ENCODE measurements at regions not wholly inside any gene's neighbourhood (a gene's known extent, or its start where the extent isn't known, plus 50 kb on each side); places are given as distances from the start of the nearest gene placed in this dataset.

DNA sequence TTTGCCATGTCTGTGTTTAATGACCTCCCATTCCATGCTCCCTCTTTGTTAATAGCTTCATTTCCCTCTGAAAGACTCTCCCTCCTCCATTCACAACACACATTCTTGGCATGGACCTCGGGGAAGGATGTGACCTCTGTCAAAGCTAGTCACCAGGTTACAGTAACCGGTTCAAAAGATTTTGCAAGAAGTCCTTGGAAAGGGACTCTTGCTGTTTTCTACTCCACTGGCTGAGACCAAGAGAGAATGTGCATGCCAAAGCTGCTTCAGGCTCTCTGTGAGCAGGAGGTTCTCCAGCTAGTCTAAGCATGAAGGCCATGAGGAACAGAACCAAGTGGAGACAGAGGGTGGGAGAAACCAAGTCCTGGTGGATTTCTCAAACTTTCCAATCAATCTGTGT lies 732.6 kb downstream of the CCSER2 start:
- no peaks in the 10 kb centered on the region for H3K36me3 ChIP-seq
- no peaks in the 10 kb centered on the region for H3K27me3 ChIP-seq
- H3K4me1 ChIP-seq = no peaks in the 10 kb centered on the region
- H3K4me3 ChIP-seq = no peak overlapping the region
- intact Hi-C loops (cut with DNase I) = no loop called here
- H3K27ac ChIP-seq (replicated peaks in 1 of 4) = no peak overlapping the region
- DNase-seq (ENCODE audit: extremely low spot score) = no peak
- 70% methylated on average over 2 of the region's 2 CpGs for WGBS
- H3K9me3 ChIP-seq = peaks cover 0 to 11% (median 2%) of the 10 kb centered on the region in 4 donors
- TF ChIP-seq, protein P1, sequence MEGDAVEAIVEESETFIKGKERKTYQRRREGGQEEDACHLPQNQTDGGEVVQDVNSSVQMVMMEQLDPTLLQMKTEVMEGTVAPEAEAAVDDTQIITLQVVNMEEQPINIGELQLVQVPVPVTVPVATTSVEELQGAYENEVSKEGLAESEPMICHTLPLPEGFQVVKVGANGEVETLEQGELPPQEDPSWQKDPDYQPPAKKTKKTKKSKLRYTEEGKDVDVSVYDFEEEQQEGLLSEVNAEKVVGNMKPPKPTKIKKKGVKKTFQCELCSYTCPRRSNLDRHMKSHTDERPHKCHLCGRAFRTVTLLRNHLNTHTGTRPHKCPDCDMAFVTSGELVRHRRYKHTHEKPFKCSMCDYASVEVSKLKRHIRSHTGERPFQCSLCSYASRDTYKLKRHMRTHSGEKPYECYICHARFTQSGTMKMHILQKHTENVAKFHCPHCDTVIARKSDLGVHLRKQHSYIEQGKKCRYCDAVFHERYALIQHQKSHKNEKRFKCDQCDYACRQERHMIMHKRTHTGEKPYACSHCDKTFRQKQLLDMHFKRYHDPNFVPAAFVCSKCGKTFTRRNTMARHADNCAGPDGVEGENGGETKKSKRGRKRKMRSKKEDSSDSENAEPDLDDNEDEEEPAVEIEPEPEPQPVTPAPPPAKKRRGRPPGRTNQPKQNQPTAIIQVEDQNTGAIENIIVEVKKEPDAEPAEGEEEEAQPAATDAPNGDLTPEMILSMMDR (IDR thresholded peaks at IDR 0.05) = no peak
- no peak for TF ChIP-seq EP300 (IDR thresholded peaks at IDR 0.05)
- TF ChIP-seq POLR2AphosphoS5 (IDR thresholded peaks at IDR 0.05) = no peak
- no peak for TF ChIP-seq POLR2A (IDR thresholded peaks at IDR 0.05; ENCODE audit: low read depth)

DNA sequence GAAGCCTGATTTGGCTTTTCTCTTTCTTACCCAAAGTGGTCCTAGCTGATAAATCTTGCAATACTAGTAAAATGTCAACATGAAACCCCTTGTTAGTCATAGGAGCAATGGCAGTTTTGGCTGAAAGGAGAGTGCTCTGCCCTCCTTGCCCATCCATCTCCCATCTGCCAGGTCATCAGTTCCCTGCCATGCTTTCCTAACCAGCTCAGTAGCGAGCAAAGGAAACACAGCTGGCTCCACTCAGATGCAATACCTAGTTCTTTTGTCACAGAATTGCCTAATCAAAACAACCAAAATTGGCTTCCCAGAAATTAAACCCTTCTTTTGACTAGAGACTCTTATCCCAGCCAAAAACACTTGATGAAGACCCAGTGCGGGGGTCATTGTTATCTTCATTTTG lies 733.0 kb downstream of the CCSER2 start:
- no peak overlapping the region for H3K4me3 ChIP-seq
- H3K27ac ChIP-seq (replicated peaks in 1 of 4) = no peak overlapping the region
- 45% methylated on average over 2 of the region's 2 CpGs for WGBS
- no peaks in the 10 kb centered on the region for H3K36me3 ChIP-seq
- no peak for TF ChIP-seq POLR2A (IDR thresholded peaks at IDR 0.05; ENCODE audit: low read depth)
- TF ChIP-seq, protein P1 (IDR thresholded peaks at IDR 0.05) = no peak
- TF ChIP-seq EP300 (IDR thresholded peaks at IDR 0.05) = no peak
- TF ChIP-seq POLR2AphosphoS5 (IDR thresholded peaks at IDR 0.05) = no peak
- H3K27me3 ChIP-seq = no peaks in the 10 kb centered on the region
- intact Hi-C loops (cut with DNase I) = no loop called here
- H3K9me3 ChIP-seq = peaks cover 0 to 6% (median 0%) of the 10 kb centered on the region in 4 donors
- no peaks in the 10 kb centered on the region for H3K4me1 ChIP-seq
- DNase-seq (ENCODE audit: extremely low spot score) = no peak

DNA sequence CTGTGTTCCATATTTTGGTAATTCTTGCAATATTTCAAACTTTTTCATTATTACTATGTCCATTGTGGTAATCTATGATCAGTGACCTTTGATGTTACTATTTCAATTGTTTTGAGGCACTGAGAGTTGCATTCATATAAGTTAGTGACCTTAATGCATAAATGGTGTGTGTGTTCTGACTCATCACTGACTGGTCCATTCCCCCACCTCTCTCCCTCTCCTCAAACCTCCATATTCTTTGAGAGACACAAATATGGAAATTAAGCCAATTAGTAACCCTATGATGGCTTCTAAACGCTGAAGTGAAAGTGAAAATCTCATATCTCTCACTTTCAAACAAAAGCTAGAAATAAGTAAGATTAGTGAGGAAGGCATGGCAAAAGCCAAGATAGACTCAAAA lies 739.6 kb downstream of the CCSER2 start:
- peaks cover 0 to 4% (median 0%) of the 10 kb centered on the region in 4 donors for H3K9me3 ChIP-seq
- H3K4me3 ChIP-seq = no peak overlapping the region
- intact Hi-C loops (cut with DNase I) = no loop called here
- H3K27me3 ChIP-seq = no peaks in the 10 kb centered on the region
- H3K27ac ChIP-seq (replicated peaks in 1 of 4) = no peak overlapping the region
- 81% methylated on average over 1 of the region's 1 CpG for WGBS
- no peak for DNase-seq (ENCODE audit: extremely low spot score)
- TF ChIP-seq, protein P1 (IDR thresholded peaks at IDR 0.05) = no peak
- TF ChIP-seq POLR2A (IDR thresholded peaks at IDR 0.05; ENCODE audit: low read depth) (no peak), EP300 (IDR thresholded peaks at IDR 0.05) (no peak)
- H3K36me3 ChIP-seq = no peaks in the 10 kb centered on the region
- H3K4me1 ChIP-seq = no peaks in the 10 kb centered on the region

DNA sequence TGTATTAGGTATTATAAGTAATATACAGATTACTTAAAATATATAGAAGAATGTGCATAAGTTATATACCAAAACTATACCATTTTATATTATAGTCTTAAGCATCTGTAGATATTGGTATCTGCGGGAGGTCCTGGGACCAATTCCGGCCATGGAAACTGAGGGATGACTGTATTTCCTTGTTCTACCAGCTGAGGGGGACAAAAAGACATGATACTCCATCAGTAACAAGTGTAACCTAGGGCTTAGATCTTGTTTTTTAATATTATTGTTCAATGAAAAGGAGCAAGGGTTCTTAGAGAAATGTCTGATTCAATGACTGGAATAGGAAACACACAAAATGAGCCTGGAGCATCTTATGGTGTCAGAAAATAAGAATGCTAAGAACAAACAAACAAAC lies 752.5 kb downstream of the CCSER2 start:
- WGBS = 83% methylated on average over 2 of the region's 2 CpGs
- TF ChIP-seq, protein P1 (IDR thresholded peaks at IDR 0.05) = no peak
- TF ChIP-seq EP300 (IDR thresholded peaks at IDR 0.05) (no peak), POLR2A (IDR thresholded peaks at IDR 0.05; ENCODE audit: low read depth) (no peak), POLR2AphosphoS5 (IDR thresholded peaks at IDR 0.05) (no peak)
- intact Hi-C loops (cut with DNase I) = no loop called here
- Histone ChIP-seq H3K9me3 (no peaks in the 10 kb centered on the region), H3K4me1 (no peaks in the 10 kb centered on the region), H3K27me3 (no peaks in the 10 kb centered on the region), H3K4me3 (no peak overlapping the region), H3K36me3 (no peaks in the 10 kb centered on the region), H3K27ac (replicated peaks in 1 of 4) (no peak overlapping the region)
- DNase-seq (ENCODE audit: extremely low spot score) = no peak

DNA sequence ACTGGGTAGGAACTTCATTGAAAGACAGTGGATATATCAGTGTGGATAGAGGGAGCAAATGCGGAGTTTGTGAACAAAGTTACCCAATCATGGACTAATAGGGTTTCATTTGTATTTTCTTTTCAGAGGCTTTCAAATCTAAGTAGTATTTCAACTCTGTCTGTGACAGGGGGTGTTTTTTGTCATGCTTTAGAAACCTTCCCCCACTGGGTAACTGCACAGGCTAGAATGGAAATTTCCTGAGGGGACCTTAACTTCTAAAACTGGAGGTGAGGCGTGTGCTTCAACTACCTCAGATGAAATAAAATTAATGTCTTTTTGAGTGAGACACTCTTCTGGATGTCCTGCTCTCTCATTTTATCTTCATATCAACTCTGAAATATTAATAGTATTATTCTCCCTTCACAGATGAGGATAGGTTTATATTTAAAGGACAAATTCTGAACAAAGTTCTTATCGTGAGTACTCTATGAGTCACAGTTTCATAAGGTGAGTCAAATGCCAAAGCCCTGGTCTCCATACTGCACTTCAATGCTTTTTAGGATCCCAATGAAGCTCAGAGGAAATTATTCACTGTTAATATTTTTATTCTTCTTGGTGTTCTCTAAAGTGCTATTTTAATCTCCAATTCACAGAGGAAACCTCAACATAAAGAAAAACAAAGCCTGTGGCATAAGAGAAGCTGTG lies 770.6 kb downstream of the CCSER2 start:
- Histone ChIP-seq H3K9me3 (no peaks in the 10 kb centered on the region), H3K27me3 (no peaks in the 10 kb centered on the region), H3K36me3 (no peaks in the 10 kb centered on the region), H3K4me1 (no peaks in the 10 kb centered on the region), H3K27ac (replicated peaks in 1 of 4) (no peak overlapping the region), H3K4me3 (no peak overlapping the region)
- DNase-seq (ENCODE audit: extremely low spot score) = no peak
- intact Hi-C loops (cut with DNase I) = no loop called here
- TF ChIP-seq, protein P1 (IDR thresholded peaks at IDR 0.05) = no peak
- TF ChIP-seq EP300 (IDR thresholded peaks at IDR 0.05) (no peak), POLR2AphosphoS5 (IDR thresholded peaks at IDR 0.05) (no peak), POLR2A (IDR thresholded peaks at IDR 0.05; ENCODE audit: low read depth) (no peak)
- 85% methylated on average over 3 of the region's 3 CpGs for WGBS
